HEK293T (cell line): ENCODE measurements at regions not wholly inside any gene's neighbourhood (a gene's known extent, or its start where the extent isn't known, plus 50 kb on each side); places are given as distances from the start of the nearest gene placed in this dataset.

Source experiments
- CTCF ChIA-PET: fragments of 350-600 bp; formaldehyde crosslinking; extraction: SDS; loops from one replicate; lab custom pipeline; 2021; ENCODE audit warnings: antibody characterized with exemption, inconsistent platforms; lab: Yijun Ruan, JAX
- POLR2A ChIA-PET: fragments of 350-600 bp; formaldehyde crosslinking; extraction: SDS; loops from one replicate; lab custom pipeline; 2020; ENCODE audit warnings: antibody characterized with exemption, inconsistent platforms; lab: Yijun Ruan, JAX
- DNase-seq: peaks from one replicate; pipeline ENCODE4 v3.0.0; 2012; ENCODE audit warnings: mixed read lengths; ENCODE audit errors: extremely low spot score
- ARNT ChIP-seq: fragments of 450-650 bp; IDR thresholded peaks from 2 replicates; pipeline ENCODE4 v1.6.1; 2017; ENCODE audit warnings: mild to moderate bottlenecking
- BHLHE40 ChIP-seq: fragments of 450-650 bp; IDR thresholded peaks from 2 replicates; pipeline ENCODE4 v1.6.1; 2016; ENCODE audit warnings: mild to moderate bottlenecking, moderate library complexity, borderline replicate concordance
- CTBP1 ChIP-seq: fragments of 450-650 bp; IDR thresholded peaks from 2 replicates; pipeline ENCODE4 v1.6.1; 2016; ENCODE audit warnings: borderline replicate concordance
- ELF4 ChIP-seq: fragments of 450-650 bp; IDR thresholded peaks from 2 replicates; pipeline ENCODE4 v1.6.1; 2017; ENCODE audit warnings: antibody characterized with exemption
- FOXA1 ChIP-seq: fragments of 450-650 bp; IDR thresholded peaks from 2 replicates; pipeline ENCODE4 v1.6.1; 2016; ENCODE audit warnings: mild to moderate bottlenecking
- FOXK2 ChIP-seq: fragments of 450-650 bp; IDR thresholded peaks from 2 replicates; pipeline ENCODE4 v1.6.1; 2016; ENCODE audit warnings: mild to moderate bottlenecking
- FOXM1 ChIP-seq: fragments of 450-650 bp; IDR thresholded peaks from 2 replicates; pipeline ENCODE4 v1.6.1; 2017; ENCODE audit warnings: mild to moderate bottlenecking, borderline replicate concordance
- HDGF ChIP-seq: fragments of 450-650 bp; IDR thresholded peaks from 2 replicates; pipeline ENCODE4 v1.6.1; 2017; ENCODE audit warnings: antibody characterized with exemption, borderline replicate concordance
- L3MBTL2 ChIP-seq: fragments of 450-650 bp; conservative IDR thresholded peaks from 2 replicates; pipeline ENCODE4 v1.6.1; 2016; ENCODE audit warnings: mild to moderate bottlenecking
- LEF1 ChIP-seq: fragments of 450-650 bp; IDR thresholded peaks from 2 replicates; pipeline ENCODE4 v1.6.1; 2017; ENCODE audit warnings: mild to moderate bottlenecking, borderline replicate concordance
- NFRKB ChIP-seq: fragments of 450-650 bp; IDR thresholded peaks from 2 replicates; pipeline ENCODE4 v1.6.1; 2016; ENCODE audit warnings: mild to moderate bottlenecking, moderate library complexity
- PKNOX1 ChIP-seq: fragments of 450-650 bp; IDR thresholded peaks from 2 replicates; pipeline ENCODE4 v1.6.1; 2016
- SP1 ChIP-seq: fragments of 450-650 bp; IDR thresholded peaks from 2 replicates; pipeline ENCODE4 v1.6.1; 2017
- SUZ12 ChIP-seq: fragments of 450-650 bp; IDR thresholded peaks from 2 replicates; pipeline ENCODE4 v1.6.1; 2016; ENCODE audit warnings: mild to moderate bottlenecking
- TARDBP ChIP-seq: fragments of 450-650 bp; IDR thresholded peaks from 2 replicates; pipeline ENCODE4 v1.6.1; 2016
- ZNF384 ChIP-seq: fragments of 450-650 bp; IDR thresholded peaks from 2 replicates; pipeline ENCODE4 v1.6.1; 2016

DNA sequence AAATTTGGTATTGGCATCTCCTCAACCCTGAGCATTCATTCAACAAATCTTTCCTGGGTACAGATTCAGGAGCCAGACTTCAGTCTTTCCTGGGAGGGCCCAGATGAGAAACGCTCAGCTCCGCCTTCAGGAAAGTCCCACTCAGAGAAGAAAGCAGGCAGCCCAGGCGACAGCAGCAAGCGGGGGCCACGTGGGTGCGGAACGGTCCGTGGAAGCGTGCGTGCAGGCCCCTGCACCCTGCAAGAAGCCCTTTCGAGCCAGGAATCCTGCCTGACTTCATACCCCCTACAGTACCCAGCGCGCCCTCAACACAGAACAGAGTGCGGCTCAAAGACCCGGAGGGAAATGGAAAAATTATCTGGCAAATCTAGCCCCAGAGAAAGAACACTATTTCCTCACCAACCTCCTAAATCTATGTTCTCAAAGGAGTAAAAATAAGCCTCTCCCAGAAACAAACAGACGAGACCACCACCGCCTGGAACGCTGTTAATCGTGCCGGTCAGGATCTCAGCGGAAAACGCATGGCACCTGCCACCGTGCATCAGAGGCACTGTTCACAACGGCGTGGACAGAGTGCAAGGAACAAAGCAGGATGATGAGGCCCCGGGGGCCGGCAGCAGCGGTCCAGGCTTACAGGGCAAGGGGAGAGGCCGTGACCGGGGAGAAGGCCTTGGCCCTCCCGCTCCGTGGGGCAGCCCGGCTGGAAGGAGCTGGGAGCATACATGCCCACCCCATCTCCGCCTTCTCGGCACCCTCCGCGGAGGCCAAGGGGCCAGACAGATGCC lies 318.3 kb downstream of the EIPR1 start:
- DNase-seq = no peak
- no peak for TF ChIP-seq FOXM1
- TF ChIP-seq ZNF384 = no peak
- no peak for TF ChIP-seq NFRKB
- TF ChIP-seq SUZ12 = no peak
- no peak for TF ChIP-seq LEF1
- TF ChIP-seq ELF4 = no peak
- TF ChIP-seq ARNT = no peak
- TF ChIP-seq PKNOX1 = no peak
- no peak for TF ChIP-seq BHLHE40
- TF ChIP-seq CTBP1 = no peak
- TF ChIP-seq TARDBP = no peak
- ChIA-PET CTCF (no interaction called here), POLR2A (no interaction called here)

DNA sequence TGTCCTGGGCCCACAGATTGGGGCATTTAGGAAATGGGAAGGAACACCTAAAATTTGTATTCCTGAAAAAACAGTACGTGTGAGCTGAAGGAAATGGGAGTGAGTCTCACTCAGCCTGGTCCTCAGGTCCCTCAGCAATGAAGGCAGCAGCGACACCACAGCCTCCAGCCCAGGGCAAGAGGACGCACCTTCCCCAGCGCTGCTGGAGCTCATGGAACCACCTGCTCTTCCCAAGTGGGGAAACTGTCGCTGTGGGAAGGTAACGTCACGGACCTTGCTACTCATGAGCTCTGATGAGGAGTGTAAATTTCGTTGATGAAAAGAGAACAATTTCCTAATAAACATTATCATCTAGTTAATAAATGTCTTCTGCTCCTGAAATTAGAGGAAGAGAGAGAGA lies 323.6 kb downstream of the EIPR1 start:
- TF ChIP-seq SUZ12 = no peak
- no peak for TF ChIP-seq FOXA1
- TF ChIP-seq ELF4 = no peak
- TF ChIP-seq LEF1 = no peak
- TF ChIP-seq ZNF384 = no peak
- TF ChIP-seq FOXM1 = no peak
- no peak for TF ChIP-seq L3MBTL2
- no peak for TF ChIP-seq ARNT
- no peak for TF ChIP-seq HDGF
- TF ChIP-seq CTBP1 = no peak
- no peak for TF ChIP-seq TARDBP
- CTCF ChIA-PET = no interaction called here
- POLR2A ChIA-PET = no interaction called here
- no peak for DNase-seq

- TF ChIP-seq SUZ12 (no peak), LEF1 (no peak), ELF4 (no peak), NFRKB (no peak)
- POLR2A ChIA-PET = interaction anchor here (0.7 kb wide), 1 partner anchor 348 kb away, joined by 3 read pairs; no protein-coding TSS in a partner anchor
- no peak for DNase-seq
- CTCF ChIA-PET = no interaction called here
These were observed 326.4 kb downstream of the EIPR1 start for GRCh38 chr2:3051266-3051665.

DNA sequence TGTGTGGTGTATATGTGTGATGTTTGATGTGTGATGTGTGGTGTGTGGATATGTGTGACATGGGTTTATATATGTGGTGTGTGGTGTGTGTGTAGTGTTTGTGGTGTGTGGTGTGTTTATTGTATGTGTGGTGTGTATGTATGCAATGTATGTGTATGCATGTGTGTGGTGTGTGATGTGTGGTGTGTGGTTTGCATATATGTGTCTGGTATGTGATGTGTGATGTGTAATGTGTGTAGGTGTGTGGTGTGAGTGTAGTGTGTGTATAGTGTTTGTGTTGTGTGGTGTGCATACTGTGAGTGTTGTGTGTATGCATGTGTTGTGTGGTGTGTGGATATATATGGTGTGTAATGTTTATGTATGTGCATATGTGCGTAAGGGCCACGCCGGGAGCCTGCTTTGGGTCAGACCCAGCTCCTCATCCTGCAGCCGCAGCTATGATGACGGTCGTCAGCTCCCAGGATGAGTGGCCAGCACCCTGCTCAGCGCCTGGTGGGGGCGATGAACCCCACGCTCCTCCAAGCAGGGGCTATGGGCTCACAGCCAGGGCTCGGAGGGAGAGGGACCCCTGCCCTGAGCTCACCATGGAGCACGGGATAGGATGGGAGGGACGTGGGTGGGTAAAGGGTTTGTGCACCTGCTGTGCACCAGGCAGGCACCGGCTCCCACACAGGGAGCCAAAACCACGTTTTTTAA lies 331.3 kb downstream of the EIPR1 start:
- TF ChIP-seq TARDBP (no peak), SUZ12 (no peak), HDGF (no peak), L3MBTL2 (no peak), FOXM1 (no peak), SP1 (no peak), BHLHE40 (no peak)
- ChIA-PET POLR2A (no interaction called here), CTCF (no interaction called here)
- no peak for DNase-seq

- DNase-seq = no peak
- ChIA-PET CTCF (no interaction called here), POLR2A (no interaction called here)
- TF ChIP-seq PKNOX1 = no peak
- no peak for TF ChIP-seq SP1
- no peak for TF ChIP-seq ARNT
- TF ChIP-seq FOXM1 = no peak
- no peak for TF ChIP-seq ELF4
- no peak for TF ChIP-seq FOXK2
- TF ChIP-seq L3MBTL2 = no peak
- TF ChIP-seq TARDBP = no peak
- no peak for TF ChIP-seq BHLHE40
- no peak for TF ChIP-seq CTBP1
- no peak for TF ChIP-seq ZNF384
- TF ChIP-seq NFRKB = no peak
- TF ChIP-seq FOXA1 = no peak
- TF ChIP-seq SUZ12 = no peak
- TF ChIP-seq HDGF = no peak
- TF ChIP-seq LEF1 = no peak
These were observed 332.2 kb downstream of the EIPR1 start for GRCh38 chr2:3045318-3045921.

GRCh38 chr2:3044587-3045317 lies 332.9 kb downstream of the EIPR1 start:
- POLR2A ChIA-PET = no interaction called here
- CTCF ChIA-PET = no interaction called here
- TF ChIP-seq TARDBP (no peak), ARNT (no peak), BHLHE40 (no peak), HDGF (no peak), FOXM1 (no peak), L3MBTL2 (no peak), NFRKB (no peak), PKNOX1 (no peak), FOXA1 (no peak), ZNF384 (no peak), SUZ12 (no peak), ELF4 (no peak), SP1 (no peak), CTBP1 (no peak), FOXK2 (no peak), LEF1 (no peak)
- DNase-seq = no peak
